ENCODE measurements at regions not wholly inside any gene's neighbourhood (a gene's known extent, or its start where the extent isn't known, plus 50 kb on each side); places are given as distances from the start of the nearest gene placed in this dataset.
"Not testable (repeated sequence)": the region's sequence is repeated elsewhere in the genome, so short reads cannot be mapped to it uniquely, and the experiment has no call there.

- no peak for DNase-seq
These were observed 1267.8 kb downstream of the PLA2G4A start for GRCh38 chr1:188096521-188096920.

GRCh38 chr1:188117436-188117835 lies 1288.7 kb downstream of the PLA2G4A start:
- no peak for DNase-seq

- no peak for DNase-seq
These were observed 1293.9 kb downstream of the PLA2G4A start for GRCh38 chr1:188122646-188123045.

GRCh38 chr1:188127507-188127906 lies 1298.8 kb downstream of the PLA2G4A start:
- no peak for DNase-seq

GRCh38 chr1:188128761-188129160 lies 1300.0 kb downstream of the PLA2G4A start:
- no peak for DNase-seq

GRCh38 chr1:188129856-188130838 lies 1301.4 kb downstream of the PLA2G4A start:
- DNase-seq, result no peak

GRCh38 chr1:188137221-188137620 lies 1308.5 kb downstream of the PLA2G4A start:
- no peak for DNase-seq

- DNase-seq, result no peak
These were observed 1312.2 kb downstream of the PLA2G4A start for GRCh38 chr1:188140958-188141357.

GRCh38 chr1:188154196-188154595 lies 1325.4 kb downstream of the PLA2G4A start:
- DNase-seq, result no peak

GRCh38 chr1:188154761-188155160 lies 1326.0 kb downstream of the PLA2G4A start:
- DNase-seq, result no peak

GRCh38 chr1:188155261-188155660 lies 1326.5 kb downstream of the PLA2G4A start:
- DNase-seq, result no peak

- DNase-seq, result no peak
These were observed 1335.7 kb downstream of the PLA2G4A start for GRCh38 chr1:188164459-188164858.

GRCh38 chr1:188166654-188167053 lies 1337.9 kb downstream of the PLA2G4A start:
- no peak for DNase-seq

- no peak for DNase-seq
These were observed 1341.2 kb downstream of the PLA2G4A start for GRCh38 chr1:188169971-188170370.

- DNase-seq, result no peak
These were observed 1341.7 kb downstream of the PLA2G4A start for GRCh38 chr1:188170411-188170810.

- no peak for DNase-seq
These were observed 1342.2 kb downstream of the PLA2G4A start for GRCh38 chr1:188170935-188171334.

- not testable (repeated sequence) for DNase-seq
These were observed 1353.3 kb downstream of the PLA2G4A start for GRCh38 chr1:188182063-188182462.

- no peak for DNase-seq
These were observed 1359.6 kb downstream of the PLA2G4A start for GRCh38 chr1:188188317-188188716.

- DNase-seq, result no peak
These were observed 1366.2 kb downstream of the PLA2G4A start for GRCh38 chr1:188194916-188195315.

- DNase-seq, result no peak
These were observed 1389.5 kb downstream of the PLA2G4A start for GRCh38 chr1:188218289-188218688.

GRCh38 chr1:188220051-188220450 lies 1391.3 kb downstream of the PLA2G4A start:
- DNase-seq, result no peak

GRCh38 chr1:188224263-188224662 lies 1395.5 kb downstream of the PLA2G4A start:
- no peak for DNase-seq

GRCh38 chr1:188225975-188226374 lies 1397.2 kb downstream of the PLA2G4A start:
- DNase-seq, result no peak

GRCh38 chr1:188228623-188229022 lies 1399.9 kb downstream of the PLA2G4A start:
- no peak for DNase-seq

Measured in activated CD4-positive, alpha-beta T cell treated with anti-CD3 and anti-CD28 coated beads, Interleukin-2, amount 50 U/mL, for 48 hours (primary cell).